ENCODE measurements at regions not wholly inside any gene's neighbourhood (a gene's known extent, or its start where the extent isn't known, plus 50 kb on each side); places are given as distances from the start of the nearest gene placed in this dataset.
"Not testable (repeated sequence)": the region's sequence is repeated elsewhere in the genome, so short reads cannot be mapped to it uniquely, and the experiment has no call there.

DNA sequence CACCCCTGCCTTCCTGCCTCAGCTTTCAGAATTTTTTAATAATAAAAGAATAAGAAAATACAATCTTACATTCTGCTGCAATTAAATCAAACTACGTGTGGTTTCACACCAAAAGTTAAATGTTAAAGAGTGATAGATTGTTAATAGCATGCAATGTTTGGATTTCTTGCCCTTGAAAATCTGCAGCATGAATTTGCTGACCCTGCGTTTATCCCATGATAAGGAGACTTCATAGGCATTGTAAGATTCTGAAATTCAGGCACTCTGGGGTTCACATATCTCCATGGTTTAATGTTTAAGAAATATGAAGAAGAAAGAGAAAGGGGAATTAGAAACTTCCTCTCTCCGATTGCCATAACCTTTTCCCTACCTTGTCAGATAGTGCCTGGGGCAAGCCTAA, 1616.2 kb upstream of the B3GALT2 start:
- Histone ChIP-seq H3K4me3 (ENCODE audit: low read depth in 1 of 3, low read length in 3 of 3) (no peak overlapping the region), H3K4me1 (ENCODE audit: control insufficient read depth in 3 of 3, insufficient read depth in 2 of 3, low read depth in 1 of 3, low read length in 2 of 3) (no peaks in the 10 kb centered on the region), H3K27ac (ENCODE audit: low read depth in 1 of 3, low read length in 2 of 3) (no peak overlapping the region), H3K27me3 (ENCODE audit: control insufficient read depth in 3 of 3, insufficient read depth in 3 of 3, low read length in 3 of 3) (no peaks in the 10 kb centered on the region), H3K9me3 (ENCODE audit: control insufficient read depth in 2 of 2, insufficient read depth in 1 of 2, low read depth in 1 of 2, low read length in 1 of 2) (no peaks in the 10 kb centered on the region), H3K36me3 (ENCODE audit: control insufficient read depth in 3 of 3, insufficient read depth in 2 of 3, low read depth in 1 of 3, low read length in 3 of 3) (no peaks in the 10 kb centered on the region)
- no peak for FAIRE-seq
- DNase-seq: no peak
- WGBS, 3 donors: 26 to 48% (median 43%) methylated on average over 3 of the region's 3 CpGs

DNA sequence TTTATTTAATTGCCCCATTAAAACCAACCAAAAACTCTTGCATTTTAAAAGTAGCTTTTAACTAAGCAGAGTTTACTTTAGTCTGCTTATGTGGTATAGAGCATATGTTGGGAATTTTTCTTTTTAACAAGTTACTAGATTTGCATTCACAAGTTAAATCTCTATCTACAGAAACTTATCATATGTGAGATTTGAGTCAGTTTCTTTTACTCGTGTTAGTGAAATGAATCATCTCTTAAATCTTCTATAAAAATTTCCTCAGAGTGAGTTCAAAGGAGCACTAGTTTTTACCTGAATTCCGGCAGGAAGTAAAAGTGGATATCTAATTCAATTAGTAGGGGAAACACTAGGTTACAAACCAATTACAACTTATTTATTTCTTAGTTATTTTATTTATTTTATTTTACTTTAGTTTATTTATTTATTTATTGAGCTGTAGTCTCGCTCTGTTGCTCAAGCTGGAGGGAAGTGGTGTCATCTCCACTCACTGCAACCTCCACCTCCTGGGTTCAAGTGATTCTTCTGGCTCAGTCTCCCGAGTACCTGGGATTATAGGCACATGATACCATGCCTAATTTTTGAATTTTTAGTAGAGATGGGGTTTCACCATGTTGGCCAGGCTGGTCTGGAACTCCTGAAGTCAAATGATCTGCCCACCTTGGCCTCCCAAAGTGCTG, 1609.6 kb upstream of the B3GALT2 start:
- Histone ChIP-seq H3K27ac (ENCODE audit: low read depth in 1 of 3, low read length in 2 of 3) (no peak overlapping the region), H3K4me3 (ENCODE audit: low read depth in 1 of 3, low read length in 3 of 3) (no peak overlapping the region), H3K9me3 (ENCODE audit: control insufficient read depth in 2 of 2, insufficient read depth in 1 of 2, low read depth in 1 of 2, low read length in 1 of 2) (no peaks in the 10 kb centered on the region), H3K36me3 (ENCODE audit: control insufficient read depth in 3 of 3, insufficient read depth in 2 of 3, low read depth in 1 of 3, low read length in 3 of 3) (no peaks in the 10 kb centered on the region), H3K4me1 (ENCODE audit: control insufficient read depth in 3 of 3, insufficient read depth in 2 of 3, low read depth in 1 of 3, low read length in 2 of 3) (no peaks in the 10 kb centered on the region), H3K27me3 (ENCODE audit: control insufficient read depth in 3 of 3, insufficient read depth in 3 of 3, low read length in 3 of 3) (no peaks in the 10 kb centered on the region)
- no peak for DNase-seq
- FAIRE-seq: no peak
- WGBS, 3 donors: 66 to 80% (median 69%) methylated on average over 4 of the region's 4 CpGs

DNA sequence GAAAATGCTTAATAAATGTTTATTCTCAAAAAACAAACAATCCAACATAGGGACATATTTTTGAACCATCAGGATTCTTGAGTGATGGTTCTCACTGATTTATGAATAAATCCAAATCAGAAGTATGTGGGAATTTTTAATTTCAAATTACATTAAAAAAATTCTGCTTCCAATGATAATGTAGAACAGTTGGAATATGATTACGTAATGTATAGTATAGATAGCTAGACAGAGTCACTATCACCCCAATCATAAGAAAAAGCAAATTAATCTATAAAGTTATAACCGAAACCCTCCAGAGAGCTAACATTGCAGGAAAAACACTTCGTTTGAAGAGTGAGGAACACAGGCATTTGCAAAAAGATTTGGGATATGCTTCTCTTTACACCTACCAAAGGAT, 1600.6 kb upstream of the B3GALT2 start:
- DNase-seq (no peak), FAIRE-seq (no peak)
- Histone ChIP-seq H3K36me3 (ENCODE audit: control insufficient read depth in 3 of 3, insufficient read depth in 2 of 3, low read depth in 1 of 3, low read length in 3 of 3) (no peaks in the 10 kb centered on the region), H3K9me3 (ENCODE audit: control insufficient read depth in 2 of 2, insufficient read depth in 1 of 2, low read depth in 1 of 2, low read length in 1 of 2) (no peaks in the 10 kb centered on the region), H3K27me3 (ENCODE audit: control insufficient read depth in 3 of 3, insufficient read depth in 3 of 3, low read length in 3 of 3) (no peaks in the 10 kb centered on the region), H3K4me1 (ENCODE audit: control insufficient read depth in 3 of 3, insufficient read depth in 2 of 3, low read depth in 1 of 3, low read length in 2 of 3) (no peaks in the 10 kb centered on the region), H3K4me3 (ENCODE audit: low read depth in 1 of 3, low read length in 3 of 3) (no peak overlapping the region), H3K27ac (ENCODE audit: low read depth in 1 of 3, low read length in 2 of 3) (no peak overlapping the region)
- 65 to 87% (median 71%) methylated on average over 3 of the region's 3 CpGs for WGBS, 3 donors

DNA sequence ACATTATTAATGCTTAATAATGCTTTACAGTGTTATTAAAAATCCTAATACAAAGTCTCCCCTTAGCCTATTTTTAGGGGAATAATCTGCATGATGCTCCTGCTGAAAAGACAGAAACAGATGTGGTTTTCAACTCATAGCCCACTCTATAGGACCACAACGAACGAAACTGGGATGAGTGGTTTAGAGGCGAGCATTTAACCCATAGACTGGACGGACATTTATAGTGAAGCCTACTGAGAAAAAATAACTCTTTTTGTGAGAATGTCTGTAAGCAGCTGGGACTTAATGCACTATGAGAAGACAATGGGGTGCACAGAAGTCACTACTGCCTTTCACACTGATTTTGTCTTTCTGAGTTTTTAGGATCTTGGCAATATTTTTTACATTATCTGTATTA, 1599.6 kb upstream of the B3GALT2 start:
- FAIRE-seq (no peak), DNase-seq (no peak)
- no peaks in the 10 kb centered on the region for H3K27me3 ChIP-seq (ENCODE audit: control insufficient read depth in 3 of 3, insufficient read depth in 3 of 3, low read length in 3 of 3)
- no peak overlapping the region for H3K27ac ChIP-seq (ENCODE audit: low read depth in 1 of 3, low read length in 2 of 3)
- no peaks in the 10 kb centered on the region for H3K9me3 ChIP-seq (ENCODE audit: control insufficient read depth in 2 of 2, insufficient read depth in 1 of 2, low read depth in 1 of 2, low read length in 1 of 2)
- H3K36me3 ChIP-seq (ENCODE audit: control insufficient read depth in 3 of 3, insufficient read depth in 2 of 3, low read depth in 1 of 3, low read length in 3 of 3): no peaks in the 10 kb centered on the region
- no peak overlapping the region for H3K4me3 ChIP-seq (ENCODE audit: low read depth in 1 of 3, low read length in 3 of 3)
- H3K4me1 ChIP-seq (ENCODE audit: control insufficient read depth in 3 of 3, insufficient read depth in 2 of 3, low read depth in 1 of 3, low read length in 2 of 3): no peaks in the 10 kb centered on the region
- 86 to 95% (median 89%) methylated on average over 4 of the region's 4 CpGs for WGBS, 3 donors

DNA sequence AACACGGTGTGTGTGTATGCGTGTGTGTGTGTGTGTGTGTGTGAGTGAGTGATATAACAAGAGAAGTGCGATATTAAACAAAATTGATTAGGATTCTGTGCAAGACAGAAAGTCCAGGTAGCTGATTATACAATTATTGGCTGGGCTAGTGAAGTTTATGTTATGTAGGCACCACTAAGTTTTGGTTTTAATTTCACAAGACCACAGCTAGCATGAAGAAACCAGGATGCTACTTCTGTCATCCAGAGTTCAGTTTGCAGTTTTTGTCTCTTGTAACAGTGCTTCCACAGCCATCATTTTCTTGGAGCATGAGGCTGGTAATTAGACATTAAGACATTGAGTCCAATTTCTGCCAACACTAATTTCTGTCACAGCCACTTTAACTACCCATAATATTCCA, 1590.2 kb upstream of the B3GALT2 start:
- no peaks in the 10 kb centered on the region for H3K36me3 ChIP-seq (ENCODE audit: control insufficient read depth in 3 of 3, insufficient read depth in 2 of 3, low read depth in 1 of 3, low read length in 3 of 3)
- WGBS, 3 donors: 66 to 88% (median 81%) methylated on average over 3 of the region's 3 CpGs
- H3K9me3 ChIP-seq (ENCODE audit: control insufficient read depth in 2 of 2, insufficient read depth in 1 of 2, low read depth in 1 of 2, low read length in 1 of 2): no peaks in the 10 kb centered on the region
- DNase-seq: no peak
- H3K27me3 ChIP-seq (ENCODE audit: control insufficient read depth in 3 of 3, insufficient read depth in 3 of 3, low read length in 3 of 3): no peaks in the 10 kb centered on the region
- no peak overlapping the region for H3K27ac ChIP-seq (ENCODE audit: low read depth in 1 of 3, low read length in 2 of 3)
- H3K4me3 ChIP-seq (ENCODE audit: low read depth in 1 of 3, low read length in 3 of 3): no peak overlapping the region
- no peak for FAIRE-seq
- H3K4me1 ChIP-seq (ENCODE audit: control insufficient read depth in 3 of 3, insufficient read depth in 2 of 3, low read depth in 1 of 3, low read length in 2 of 3): no peaks in the 10 kb centered on the region

DNA sequence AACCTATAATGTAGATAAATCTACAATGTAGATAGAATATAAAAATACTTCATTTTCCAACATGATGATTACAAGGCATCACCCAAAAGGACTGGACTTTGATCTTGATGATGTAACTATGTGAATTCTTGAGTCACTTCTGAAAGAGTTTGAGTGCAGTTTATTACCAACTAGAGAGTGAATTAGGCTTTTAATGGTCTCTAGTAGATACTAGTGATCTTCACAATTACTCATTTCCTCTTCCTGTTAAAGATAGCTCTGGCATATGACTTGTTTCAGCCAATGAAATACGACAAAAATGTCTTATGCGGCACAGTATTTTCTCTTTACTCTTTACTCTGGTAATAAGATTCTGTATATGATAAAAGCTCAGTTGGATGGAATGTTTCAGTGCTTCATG, 1588.1 kb upstream of the B3GALT2 start:
- Histone ChIP-seq H3K4me3 (ENCODE audit: low read depth in 1 of 3, low read length in 3 of 3) (no peak overlapping the region), H3K4me1 (ENCODE audit: control insufficient read depth in 3 of 3, insufficient read depth in 2 of 3, low read depth in 1 of 3, low read length in 2 of 3) (no peaks in the 10 kb centered on the region), H3K27me3 (ENCODE audit: control insufficient read depth in 3 of 3, insufficient read depth in 3 of 3, low read length in 3 of 3) (no peaks in the 10 kb centered on the region), H3K27ac (ENCODE audit: low read depth in 1 of 3, low read length in 2 of 3) (no peak overlapping the region), H3K9me3 (ENCODE audit: control insufficient read depth in 2 of 2, insufficient read depth in 1 of 2, low read depth in 1 of 2, low read length in 1 of 2) (no peaks in the 10 kb centered on the region), H3K36me3 (ENCODE audit: control insufficient read depth in 3 of 3, insufficient read depth in 2 of 3, low read depth in 1 of 3, low read length in 3 of 3) (no peaks in the 10 kb centered on the region)
- DNase-seq (no peak), FAIRE-seq (no peak)
- 90 to 97% (median 95%) methylated on average over 2 of the region's 2 CpGs for WGBS, 3 donors

DNA sequence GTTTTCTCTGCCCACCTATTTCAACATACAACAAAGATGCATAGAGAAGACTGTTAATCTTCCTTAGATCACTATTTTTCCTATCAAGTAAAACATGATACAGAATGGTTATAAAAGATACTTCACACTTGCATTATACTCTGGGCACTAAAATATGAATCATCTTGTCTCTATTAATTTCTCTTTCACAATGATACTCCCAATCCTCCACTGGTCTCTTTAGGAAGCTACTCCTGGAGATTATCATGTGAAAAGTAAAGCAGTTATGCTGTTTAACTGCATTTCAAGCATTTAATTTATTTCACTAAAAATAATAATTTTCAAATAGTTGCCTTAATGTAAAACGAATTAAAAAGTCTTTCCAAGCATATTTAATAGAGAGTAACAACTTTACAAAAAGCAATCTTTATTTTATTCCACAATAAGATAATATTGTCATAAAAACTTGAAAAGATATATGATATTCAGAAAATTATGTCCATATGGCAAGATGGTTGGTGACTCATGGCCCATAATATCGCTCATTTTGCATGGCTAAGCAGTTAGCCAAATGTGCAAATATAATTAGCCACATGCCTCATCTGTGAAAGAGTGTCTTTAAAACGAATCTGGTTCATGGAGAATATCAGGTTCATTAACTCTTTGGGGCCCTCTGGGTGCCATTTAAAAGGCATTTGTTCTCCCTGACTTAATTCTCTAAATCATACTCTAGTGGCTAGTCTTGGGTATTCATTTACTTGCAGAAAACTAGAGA, 1569.0 kb upstream of the B3GALT2 start:
- Histone ChIP-seq H3K4me1 (ENCODE audit: control insufficient read depth in 3 of 3, insufficient read depth in 2 of 3, low read depth in 1 of 3, low read length in 2 of 3) (no peaks in the 10 kb centered on the region), H3K27me3 (ENCODE audit: control insufficient read depth in 3 of 3, insufficient read depth in 3 of 3, low read length in 3 of 3) (no peaks in the 10 kb centered on the region), H3K9me3 (ENCODE audit: control insufficient read depth in 2 of 2, insufficient read depth in 1 of 2, low read depth in 1 of 2, low read length in 1 of 2) (no peaks in the 10 kb centered on the region), H3K36me3 (ENCODE audit: control insufficient read depth in 3 of 3, insufficient read depth in 2 of 3, low read depth in 1 of 3, low read length in 3 of 3) (no peaks in the 10 kb centered on the region), H3K27ac (ENCODE audit: low read depth in 1 of 3, low read length in 2 of 3) (no peak overlapping the region), H3K4me3 (ENCODE audit: low read depth in 1 of 3, low read length in 3 of 3) (no peak overlapping the region)
- DNase-seq (no peak), FAIRE-seq (no peak)
- WGBS, 3 donors: 35 to 47% (median 40%) methylated on average over 3 of the region's 3 CpGs

DNA sequence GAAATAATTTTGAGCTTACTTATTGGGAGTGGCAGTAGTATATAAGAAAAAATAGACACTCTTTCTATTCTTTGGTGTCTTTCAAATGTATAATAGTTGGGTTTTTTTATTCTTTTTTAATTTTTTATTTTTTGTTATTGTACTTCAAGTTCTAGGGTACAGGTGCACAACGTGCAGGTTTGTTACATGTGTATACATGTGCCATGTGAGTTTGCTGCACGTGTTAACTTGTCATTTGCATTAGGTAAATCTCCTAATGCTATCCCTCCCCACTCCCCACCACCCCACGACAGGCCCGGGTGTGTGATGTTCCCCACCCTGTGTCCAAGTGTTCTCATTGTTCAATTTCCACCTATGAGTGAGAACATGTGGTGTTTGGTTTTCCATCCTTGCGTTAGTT, 1552.4 kb upstream of the B3GALT2 start:
- H3K27me3 ChIP-seq (ENCODE audit: control insufficient read depth in 3 of 3, insufficient read depth in 3 of 3, low read length in 3 of 3); H3K9me3 ChIP-seq (ENCODE audit: control insufficient read depth in 2 of 2, insufficient read depth in 1 of 2, low read depth in 1 of 2, low read length in 1 of 2); H3K4me3 ChIP-seq (ENCODE audit: low read depth in 1 of 3, low read length in 3 of 3); DNase-seq; H3K36me3 ChIP-seq (ENCODE audit: control insufficient read depth in 3 of 3, insufficient read depth in 2 of 3, low read depth in 1 of 3, low read length in 3 of 3); H3K4me1 ChIP-seq (ENCODE audit: control insufficient read depth in 3 of 3, insufficient read depth in 2 of 3, low read depth in 1 of 3, low read length in 2 of 3); H3K27ac ChIP-seq (ENCODE audit: low read depth in 1 of 3, low read length in 2 of 3); FAIRE-seq: not testable (repeated sequence)
- 79 to 82% (median 80%) methylated on average over 5 of the region's 5 CpGs for WGBS, 3 donors

DNA sequence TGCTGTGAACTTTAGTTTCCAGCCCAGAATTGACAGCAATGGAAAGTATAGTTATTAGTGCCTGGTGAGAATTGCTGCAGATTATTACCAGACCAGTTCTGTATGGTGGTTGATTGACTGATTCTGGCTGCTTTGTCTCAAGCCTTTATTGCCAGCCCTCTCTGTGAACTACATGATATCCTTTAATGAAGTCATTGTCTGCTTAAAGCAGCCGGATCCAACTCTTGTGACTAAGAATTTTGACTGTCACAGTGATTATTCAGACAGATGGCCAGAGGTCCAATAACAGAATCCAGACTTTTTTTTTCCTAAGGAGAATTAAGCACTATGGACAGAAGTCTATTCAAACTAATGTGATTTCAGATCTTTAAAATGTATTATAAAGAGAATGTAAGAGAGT, 1548.6 kb upstream of the B3GALT2 start:
- 67 to 69% (median 67%) methylated on average over 1 of the region's 1 CpG for WGBS, 3 donors
- DNase-seq: no peak
- no peak for FAIRE-seq
- Histone ChIP-seq H3K27me3 (ENCODE audit: control insufficient read depth in 3 of 3, insufficient read depth in 3 of 3, low read length in 3 of 3) (no peaks in the 10 kb centered on the region), H3K4me3 (ENCODE audit: low read depth in 1 of 3, low read length in 3 of 3) (no peak overlapping the region), H3K4me1 (ENCODE audit: control insufficient read depth in 3 of 3, insufficient read depth in 2 of 3, low read depth in 1 of 3, low read length in 2 of 3) (no peaks in the 10 kb centered on the region), H3K9me3 (ENCODE audit: control insufficient read depth in 2 of 2, insufficient read depth in 1 of 2, low read depth in 1 of 2, low read length in 1 of 2) (no peaks in the 10 kb centered on the region), H3K36me3 (ENCODE audit: control insufficient read depth in 3 of 3, insufficient read depth in 2 of 3, low read depth in 1 of 3, low read length in 3 of 3) (no peaks in the 10 kb centered on the region), H3K27ac (ENCODE audit: low read depth in 1 of 3, low read length in 2 of 3) (no peak overlapping the region)
